OCI-LY7 (cell line): ENCODE measurements at regions not wholly inside any gene's neighbourhood (a gene's known extent, or its start where the extent isn't known, plus 50 kb on each side); places are given as distances from the start of the nearest gene placed in this dataset.

Experiments used
- EZH2phosphoT487 ChIP-seq: fragments of 200-600 bp; sonication (generic); IDR thresholded peaks from 2 replicates; pipeline ENCODE4 v1.6.1; 2018; ENCODE audit warnings: low read depth, borderline replicate concordance, mild to moderate bottlenecking, mixed run types, antibody characterized with exemption, low read length, moderate library complexity, mixed read lengths
- TF ChIP-seq, protein P1 (sequence below): fragments of 200-600 bp; sonication (generic); conservative IDR thresholded peaks from 2 replicates; pipeline ENCODE4 v1.5.1; 2014; ENCODE audit warnings: mild to moderate bottlenecking, antibody characterized with exemption, low read length, moderate library complexity, mixed read lengths

DNA sequence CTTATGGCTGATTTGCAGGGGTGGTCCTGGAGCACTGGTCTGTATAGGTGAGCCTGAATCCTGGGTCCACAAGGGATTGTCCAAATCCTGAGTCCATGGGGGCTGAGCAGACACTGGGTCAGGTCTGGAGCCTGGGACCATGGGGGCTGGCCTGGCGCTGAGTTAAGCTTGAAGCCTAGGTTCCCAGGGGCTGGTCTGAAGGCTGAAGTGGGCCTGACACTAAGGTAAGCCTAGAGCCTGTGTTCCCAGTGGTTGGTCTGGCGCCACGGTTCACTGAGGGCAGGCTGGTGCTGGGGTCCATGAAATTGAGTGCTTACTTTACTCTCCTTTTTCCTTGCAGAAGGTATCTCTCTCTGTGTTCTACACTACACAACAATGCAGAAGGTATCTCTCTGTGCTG lies 155.8 kb downstream of the RBM46 start:
- TF ChIP-seq, protein P1, sequence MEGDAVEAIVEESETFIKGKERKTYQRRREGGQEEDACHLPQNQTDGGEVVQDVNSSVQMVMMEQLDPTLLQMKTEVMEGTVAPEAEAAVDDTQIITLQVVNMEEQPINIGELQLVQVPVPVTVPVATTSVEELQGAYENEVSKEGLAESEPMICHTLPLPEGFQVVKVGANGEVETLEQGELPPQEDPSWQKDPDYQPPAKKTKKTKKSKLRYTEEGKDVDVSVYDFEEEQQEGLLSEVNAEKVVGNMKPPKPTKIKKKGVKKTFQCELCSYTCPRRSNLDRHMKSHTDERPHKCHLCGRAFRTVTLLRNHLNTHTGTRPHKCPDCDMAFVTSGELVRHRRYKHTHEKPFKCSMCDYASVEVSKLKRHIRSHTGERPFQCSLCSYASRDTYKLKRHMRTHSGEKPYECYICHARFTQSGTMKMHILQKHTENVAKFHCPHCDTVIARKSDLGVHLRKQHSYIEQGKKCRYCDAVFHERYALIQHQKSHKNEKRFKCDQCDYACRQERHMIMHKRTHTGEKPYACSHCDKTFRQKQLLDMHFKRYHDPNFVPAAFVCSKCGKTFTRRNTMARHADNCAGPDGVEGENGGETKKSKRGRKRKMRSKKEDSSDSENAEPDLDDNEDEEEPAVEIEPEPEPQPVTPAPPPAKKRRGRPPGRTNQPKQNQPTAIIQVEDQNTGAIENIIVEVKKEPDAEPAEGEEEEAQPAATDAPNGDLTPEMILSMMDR: no peak
- no peak for TF ChIP-seq EZH2phosphoT487
